Endodermal cell (in vitro differentiated cells): ENCODE measurements at regions not wholly inside any gene's neighbourhood (a gene's known extent, or its start where the extent isn't known, plus 50 kb on each side); places are given as distances from the start of the nearest gene placed in this dataset.
A peak's percentile ranks its signal among the peaks of the same experiment; 100 is the strongest.
"Not testable (repeated sequence)": the region's sequence is repeated elsewhere in the genome, so short reads cannot be mapped to it uniquely, and the experiment has no call there.

Experiments used
- DNase-seq: peaks from one replicate; pipeline ENCODE4 v3.0.0-alpha.2; 2017
- H3K27ac ChIP-seq: 2 replicates; pipeline ENCODE4 v1.5.1; 2013; ENCODE audit warnings: mild to moderate bottlenecking, low read depth, low read length, moderate library complexity
- H3K27me3 ChIP-seq: 2 replicates; pipeline ENCODE4 v1.6.1; 2013; ENCODE audit warnings: mild to moderate bottlenecking, low read length, moderate library complexity; ENCODE audit not compliant: insufficient read depth, control insufficient read depth, poor library complexity, severe bottlenecking
- H3K36me3 ChIP-seq: 2 replicates; pipeline ENCODE4 v1.7.0; 2013; ENCODE audit warnings: mild to moderate bottlenecking, low read length, moderate library complexity; ENCODE audit not compliant: control insufficient read depth, insufficient read depth
- H3K4me1 ChIP-seq: one replicate; pipeline ENCODE4 v1.7.0; 2013; ENCODE audit warnings: low read length; ENCODE audit not compliant: control insufficient read depth, insufficient read depth
- H3K4me3 ChIP-seq: 2 replicates; pipeline ENCODE4 v1.5.1; 2013; ENCODE audit warnings: mild to moderate bottlenecking, low read length, moderate library complexity
- H3K9ac ChIP-seq: 2 replicates; pipeline ENCODE4 v1.6.1; 2013; ENCODE audit warnings: mild to moderate bottlenecking, low read length, moderate library complexity; ENCODE audit not compliant: poor library complexity, severe bottlenecking; ENCODE audit errors: extremely low read depth
- H3K9me3 ChIP-seq: 2 replicates; pipeline ENCODE4 v1.6.1; 2013; ENCODE audit warnings: mild to moderate bottlenecking, low read length, moderate library complexity; ENCODE audit not compliant: control insufficient read depth
- H3K27ac Mint-ChIP-seq: 2 replicates; pipeline ENCODE4 v1.8.0; 2020; ENCODE audit warnings: mixed read lengths
- H3K27me3 Mint-ChIP-seq: 2 replicates; pipeline ENCODE4 v1.8.0; 2021; ENCODE audit warnings: mild to moderate bottlenecking, mixed read lengths; ENCODE audit not compliant: insufficient read depth
- H3K36me3 Mint-ChIP-seq: 2 replicates; pipeline ENCODE4 v1.8.0; 2020; ENCODE audit warnings: low read depth, mixed read lengths
- H3K4me1 Mint-ChIP-seq: 2 replicates; pipeline ENCODE4 v1.8.0; 2020; ENCODE audit warnings: mixed read lengths
- H3K4me3 Mint-ChIP-seq: 2 replicates; pipeline ENCODE4 v1.8.0; 2020; ENCODE audit warnings: mild to moderate bottlenecking, moderate library complexity, mixed read lengths
- H3K9me3 Mint-ChIP-seq: 2 replicates; pipeline ENCODE4 v1.8.0; 2020; ENCODE audit warnings: mild to moderate bottlenecking, mixed read lengths
- WGBS, 2 experiments: methylation state at CpG; one replicate each; pipeline versions ENCODE4 v1.1.5 to v1.1.7; 2013; ENCODE audit warnings: missing lambda C conversion rate in 2 of 2, mixed read lengths in 1 of 2; ENCODE audit not compliant: insufficient coverage in 1 of 2, insufficient read length in 1 of 2; 5-methylcytosine and 5-hydroxymethylcytosine counted together
- TF ChIP-seq, protein P1 (sequence below): fragments of 200-600 bp; sonication (generic); conservative IDR thresholded peaks from 2 replicates; pipeline ENCODE4 v1.5.0; 2021; ENCODE audit warnings: antibody characterized with exemption, mild to moderate bottlenecking

GRCh38 chr10:128579280-128579865, 453.1 kb upstream of the MKI67 start:
- H3K9me3 Mint-ChIP-seq = no peaks in the 10 kb centered on the region
- H3K27me3 Mint-ChIP-seq = no peaks in the 10 kb centered on the region
- no peaks in the 10 kb centered on the region for H3K36me3 Mint-ChIP-seq
- no peaks in the 10 kb centered on the region for H3K4me1 ChIP-seq
- H3K4me1 Mint-ChIP-seq = peaks cover 16% of the 10 kb centered on the region
- no peak overlapping the region for H3K9ac ChIP-seq
- no peaks in the 10 kb centered on the region for H3K9me3 ChIP-seq
- DNase-seq = no peak
- H3K36me3 ChIP-seq = no peaks in the 10 kb centered on the region
- TF ChIP-seq, protein P1, sequence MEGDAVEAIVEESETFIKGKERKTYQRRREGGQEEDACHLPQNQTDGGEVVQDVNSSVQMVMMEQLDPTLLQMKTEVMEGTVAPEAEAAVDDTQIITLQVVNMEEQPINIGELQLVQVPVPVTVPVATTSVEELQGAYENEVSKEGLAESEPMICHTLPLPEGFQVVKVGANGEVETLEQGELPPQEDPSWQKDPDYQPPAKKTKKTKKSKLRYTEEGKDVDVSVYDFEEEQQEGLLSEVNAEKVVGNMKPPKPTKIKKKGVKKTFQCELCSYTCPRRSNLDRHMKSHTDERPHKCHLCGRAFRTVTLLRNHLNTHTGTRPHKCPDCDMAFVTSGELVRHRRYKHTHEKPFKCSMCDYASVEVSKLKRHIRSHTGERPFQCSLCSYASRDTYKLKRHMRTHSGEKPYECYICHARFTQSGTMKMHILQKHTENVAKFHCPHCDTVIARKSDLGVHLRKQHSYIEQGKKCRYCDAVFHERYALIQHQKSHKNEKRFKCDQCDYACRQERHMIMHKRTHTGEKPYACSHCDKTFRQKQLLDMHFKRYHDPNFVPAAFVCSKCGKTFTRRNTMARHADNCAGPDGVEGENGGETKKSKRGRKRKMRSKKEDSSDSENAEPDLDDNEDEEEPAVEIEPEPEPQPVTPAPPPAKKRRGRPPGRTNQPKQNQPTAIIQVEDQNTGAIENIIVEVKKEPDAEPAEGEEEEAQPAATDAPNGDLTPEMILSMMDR = no peak
- H3K27me3 ChIP-seq = no peaks in the 10 kb centered on the region
- H3K4me3 ChIP-seq = no peak overlapping the region
- H3K27ac Mint-ChIP-seq = no peak overlapping the region
- no peak overlapping the region for H3K4me3 Mint-ChIP-seq
- H3K27ac ChIP-seq = peak overlapping the region; percentile 2
- 37 to 49% methylated on average over 3 to 8 of the region's 8 CpGs for WGBS, 2 experiments

DNA sequence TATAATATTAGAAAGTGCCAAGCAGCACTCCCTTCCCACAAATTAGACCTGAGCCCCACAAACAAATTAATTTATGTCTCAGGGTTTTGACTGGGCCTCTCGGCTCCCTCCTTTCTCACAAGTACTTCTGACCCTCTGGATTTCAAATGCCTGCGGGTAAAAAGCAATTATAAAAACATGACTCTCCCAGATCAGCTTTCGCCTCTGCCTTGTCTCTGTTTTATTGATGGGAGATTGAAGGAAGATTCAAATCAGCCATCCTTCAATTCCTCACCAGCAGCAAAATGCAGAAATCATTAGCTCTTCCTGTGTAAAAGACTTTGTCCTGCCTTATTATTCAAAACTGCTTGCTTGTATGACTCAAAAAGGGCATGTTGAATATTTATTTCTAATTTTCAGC, 453.7 kb upstream of the MKI67 start:
- H3K9me3 ChIP-seq = no peaks in the 10 kb centered on the region
- WGBS, 2 experiments = 75% methylated on average over 3 of the region's 3 CpGs; no CpG with 5 or more reads in 1 of the 2 experiments
- no peak for DNase-seq
- H3K36me3 ChIP-seq = no peaks in the 10 kb centered on the region
- no peaks in the 10 kb centered on the region for H3K4me1 ChIP-seq
- TF ChIP-seq, protein P1 = no peak
- H3K9me3 Mint-ChIP-seq = no peaks in the 10 kb centered on the region
- no peaks in the 10 kb centered on the region for H3K27me3 Mint-ChIP-seq
- no peak overlapping the region for H3K9ac ChIP-seq
- H3K4me3 Mint-ChIP-seq = no peak overlapping the region
- no peak overlapping the region for H3K4me3 ChIP-seq
- H3K36me3 Mint-ChIP-seq = no peaks in the 10 kb centered on the region
- H3K27ac Mint-ChIP-seq = no peak overlapping the region
- peaks cover 16% of the 10 kb centered on the region for H3K4me1 Mint-ChIP-seq
- H3K27ac ChIP-seq = no peak overlapping the region
- H3K27me3 ChIP-seq = no peaks in the 10 kb centered on the region

DNA sequence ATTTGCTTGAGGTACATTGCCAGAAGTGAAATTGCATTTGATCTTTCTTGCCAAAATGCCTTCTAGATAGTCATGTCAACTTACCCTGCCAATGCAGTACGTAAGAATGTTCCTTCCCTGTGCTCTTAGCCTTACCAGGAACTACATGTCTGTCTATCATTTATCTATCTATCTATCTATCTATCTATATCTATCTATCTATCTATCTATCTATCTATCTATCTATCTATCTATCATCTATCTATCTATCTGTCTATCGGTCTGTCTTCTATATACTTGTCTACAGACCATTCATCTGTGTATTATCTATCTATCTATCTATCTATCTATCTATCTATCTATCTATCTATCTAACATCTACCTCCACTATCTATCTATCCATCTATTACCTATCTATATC, 456.9 kb upstream of the MKI67 start:
- H3K9me3 Mint-ChIP-seq, H3K4me3 ChIP-seq, H3K4me1 ChIP-seq, DNase-seq, H3K9ac ChIP-seq, H3K27ac Mint-ChIP-seq, H3K9me3 ChIP-seq, H3K27ac ChIP-seq, H3K36me3 Mint-ChIP-seq, H3K27me3 ChIP-seq, H3K4me3 Mint-ChIP-seq, H3K27me3 Mint-ChIP-seq, H3K36me3 ChIP-seq: not testable (repeated sequence)
- H3K4me1 Mint-ChIP-seq = peaks cover 16% of the 10 kb centered on the region
- 91 to 95% methylated on average over 2 of the region's 2 CpGs for WGBS, 2 experiments

- H3K4me3 ChIP-seq, H3K36me3 ChIP-seq, H3K27ac Mint-ChIP-seq, H3K27me3 ChIP-seq, H3K4me1 ChIP-seq, H3K4me3 Mint-ChIP-seq, H3K36me3 Mint-ChIP-seq, H3K27ac ChIP-seq, DNase-seq, H3K27me3 Mint-ChIP-seq, H3K9me3 Mint-ChIP-seq, H3K4me1 Mint-ChIP-seq, H3K9me3 ChIP-seq, H3K9ac ChIP-seq: not testable (repeated sequence)
- WGBS, 2 experiments = no CpG with 5 or more reads among the region's 3 CpGs
Measured at GRCh38 chr10:128586599-128586998, 460.4 kb upstream of the MKI67 start.
